ENCODE measurements at regions not wholly inside any gene's neighbourhood (a gene's known extent, or its start where the extent isn't known, plus 50 kb on each side); places are given as distances from the start of the nearest gene placed in this dataset.

GRCh38 chr1:187477103-187477502 lies 648.4 kb downstream of the PLA2G4A start:
- no peak overlapping the region for H3K4ac ChIP-seq (ENCODE audit: low read depth, low read length)
- no peak overlapping the region for H3K9ac ChIP-seq (ENCODE audit: low read length)
- H2BK15ac ChIP-seq (replicated peaks; ENCODE audit: low read depth): no peak overlapping the region
- no peaks in the 10 kb centered on the region for H3K4me1 ChIP-seq (ENCODE audit: control insufficient read depth, low read depth, low read length)
- no peak overlapping the region for H4K8ac ChIP-seq (ENCODE audit: low read depth, low read length)
- H3K79me1 ChIP-seq (ENCODE audit: low read length): no peaks in the 10 kb centered on the region
- WGBS (ENCODE audit: extremely low coverage, insufficient coverage, low lambda C conversion rate): no CpG with 5 or more reads among the region's 2 CpGs
- no peak overlapping the region for H2BK120ac ChIP-seq (ENCODE audit: low read depth, low read length)
- H2AK5ac ChIP-seq (ENCODE audit: low read length): no peak overlapping the region
- H3K27me3 ChIP-seq (ENCODE audit: insufficient read depth, low read length, poor library complexity): no peaks in the 10 kb centered on the region
- no peak overlapping the region for H3K23ac ChIP-seq (ENCODE audit: low read length)
- no peak overlapping the region for H3K56ac ChIP-seq (ENCODE audit: low read length)
- H3K79me2 ChIP-seq (ENCODE audit: control insufficient read depth, insufficient read depth, low read length): no peaks in the 10 kb centered on the region
- H3K18ac ChIP-seq (ENCODE audit: low read length): no peak overlapping the region
- no peak overlapping the region for H4K5ac ChIP-seq (ENCODE audit: low read length)
- H3K4me2 ChIP-seq (ENCODE audit: low read length): no peak overlapping the region
- H3K36me3 ChIP-seq (ENCODE audit: control insufficient read depth, insufficient read depth, low read length): no peaks in the 10 kb centered on the region
- no peak overlapping the region for H2BK5ac ChIP-seq (ENCODE audit: low read length)
- no peak overlapping the region for H3K4me3 ChIP-seq (ENCODE audit: low read length)
- H3K27ac ChIP-seq (ENCODE audit: low read depth, low read length): no peak overlapping the region
- no peak for DNase-seq

DNA sequence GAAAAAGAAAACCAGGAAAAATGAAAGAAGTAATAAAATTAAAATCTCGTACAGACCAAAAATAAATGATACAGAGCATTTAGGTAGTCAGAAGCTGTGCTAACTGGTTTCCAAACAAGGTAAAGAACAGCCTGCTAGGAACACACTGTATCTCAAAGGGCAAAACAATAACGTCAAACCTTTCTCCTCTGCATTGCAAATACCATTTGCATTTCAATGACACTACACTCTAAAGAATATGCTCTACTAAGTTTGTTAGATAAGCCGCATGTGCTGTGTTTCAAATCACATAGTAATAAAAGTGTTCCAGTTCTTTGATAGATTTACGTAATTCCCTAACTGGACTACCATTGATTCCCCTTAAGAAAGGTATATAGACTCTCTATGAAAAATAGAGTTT lies 648.8 kb downstream of the PLA2G4A start:
- Histone ChIP-seq H3K4me2 (ENCODE audit: low read length) (no peak overlapping the region), H3K9ac (ENCODE audit: low read length) (no peak overlapping the region), H3K4me1 (ENCODE audit: control insufficient read depth, low read depth, low read length) (no peaks in the 10 kb centered on the region), H3K36me3 (ENCODE audit: control insufficient read depth, insufficient read depth, low read length) (no peaks in the 10 kb centered on the region), H3K79me2 (ENCODE audit: control insufficient read depth, insufficient read depth, low read length) (no peaks in the 10 kb centered on the region), H3K27ac (ENCODE audit: low read depth, low read length) (no peak overlapping the region), H3K18ac (ENCODE audit: low read length) (no peak overlapping the region), H2BK15ac (replicated peaks; ENCODE audit: low read depth) (no peak overlapping the region), H2BK120ac (ENCODE audit: low read depth, low read length) (no peak overlapping the region), H2AK5ac (ENCODE audit: low read length) (no peak overlapping the region), H4K5ac (ENCODE audit: low read length) (no peak overlapping the region), H3K4ac (ENCODE audit: low read depth, low read length) (no peak overlapping the region), H3K23ac (ENCODE audit: low read length) (no peak overlapping the region), H3K4me3 (ENCODE audit: low read length) (no peak overlapping the region), H3K79me1 (ENCODE audit: low read length) (no peaks in the 10 kb centered on the region), H2BK5ac (ENCODE audit: low read length) (no peak overlapping the region), H4K8ac (ENCODE audit: low read depth, low read length) (no peak overlapping the region), H3K56ac (ENCODE audit: low read length) (no peak overlapping the region), H3K27me3 (ENCODE audit: insufficient read depth, low read length, poor library complexity) (no peaks in the 10 kb centered on the region)
- DNase-seq: no peak
- no CpG with 5 or more reads among the region's 4 CpGs for WGBS (ENCODE audit: extremely low coverage, insufficient coverage, low lambda C conversion rate)

GRCh38 chr1:187481581-187482148 lies 652.9 kb downstream of the PLA2G4A start:
- Histone ChIP-seq H3K4me2 (ENCODE audit: low read length) (no peak overlapping the region), H3K56ac (ENCODE audit: low read length) (no peak overlapping the region), H3K4ac (ENCODE audit: low read depth, low read length) (no peak overlapping the region), H2AK5ac (ENCODE audit: low read length) (no peak overlapping the region), H3K23ac (ENCODE audit: low read length) (no peak overlapping the region), H3K27ac (ENCODE audit: low read depth, low read length) (no peak overlapping the region), H4K5ac (ENCODE audit: low read length) (no peak overlapping the region), H3K4me3 (ENCODE audit: low read length) (no peak overlapping the region), H3K18ac (ENCODE audit: low read length) (no peak overlapping the region), H3K79me2 (ENCODE audit: control insufficient read depth, insufficient read depth, low read length) (no peaks in the 10 kb centered on the region), H2BK5ac (ENCODE audit: low read length) (no peak overlapping the region), H2BK120ac (ENCODE audit: low read depth, low read length) (no peak overlapping the region), H3K27me3 (ENCODE audit: insufficient read depth, low read length, poor library complexity) (no peaks in the 10 kb centered on the region), H4K8ac (ENCODE audit: low read depth, low read length) (no peak overlapping the region), H3K79me1 (ENCODE audit: low read length) (no peaks in the 10 kb centered on the region), H2BK15ac (replicated peaks; ENCODE audit: low read depth) (no peak overlapping the region), H3K9ac (ENCODE audit: low read length) (no peak overlapping the region), H3K36me3 (ENCODE audit: control insufficient read depth, insufficient read depth, low read length) (no peaks in the 10 kb centered on the region), H3K4me1 (ENCODE audit: control insufficient read depth, low read depth, low read length) (no peaks in the 10 kb centered on the region)
- DNase-seq: no peak
- no CpG with 5 or more reads among the region's 10 CpGs for WGBS (ENCODE audit: extremely low coverage, insufficient coverage, low lambda C conversion rate)

DNA sequence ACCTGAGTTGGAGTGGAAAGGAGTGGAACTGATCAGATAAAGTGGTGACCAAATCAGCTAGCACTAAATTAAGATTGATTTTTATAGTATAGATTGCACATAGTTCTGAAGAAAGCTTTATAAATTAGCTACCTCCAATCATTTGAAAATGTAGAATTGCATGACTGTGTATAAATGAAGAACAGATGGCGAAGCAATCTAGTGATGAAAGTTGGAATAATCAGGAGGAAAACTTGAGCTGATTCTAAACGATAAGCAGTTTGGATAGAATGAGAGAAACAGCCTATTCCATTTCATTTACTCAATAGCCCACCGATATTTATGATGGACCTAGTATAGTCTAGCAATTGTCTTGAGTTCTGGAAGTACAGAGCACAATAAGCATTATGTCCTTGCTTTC lies 661.5 kb downstream of the PLA2G4A start:
- H3K79me1 ChIP-seq (ENCODE audit: low read length): no peaks in the 10 kb centered on the region
- H3K18ac ChIP-seq (ENCODE audit: low read length): no peak overlapping the region
- H2BK120ac ChIP-seq (ENCODE audit: low read depth, low read length): no peak overlapping the region
- no peak overlapping the region for H2AK5ac ChIP-seq (ENCODE audit: low read length)
- H3K56ac ChIP-seq (ENCODE audit: low read length): no peak overlapping the region
- H3K36me3 ChIP-seq (ENCODE audit: control insufficient read depth, insufficient read depth, low read length): no peaks in the 10 kb centered on the region
- no peak overlapping the region for H3K27ac ChIP-seq (ENCODE audit: low read depth, low read length)
- H3K23ac ChIP-seq (ENCODE audit: low read length): no peak overlapping the region
- WGBS (ENCODE audit: extremely low coverage, insufficient coverage, low lambda C conversion rate): no CpG with 5 or more reads among the region's 3 CpGs
- no peak overlapping the region for H4K5ac ChIP-seq (ENCODE audit: low read length)
- H3K4ac ChIP-seq (ENCODE audit: low read depth, low read length): no peak overlapping the region
- no peaks in the 10 kb centered on the region for H3K27me3 ChIP-seq (ENCODE audit: insufficient read depth, low read length, poor library complexity)
- no peaks in the 10 kb centered on the region for H3K79me2 ChIP-seq (ENCODE audit: control insufficient read depth, insufficient read depth, low read length)
- H3K4me3 ChIP-seq (ENCODE audit: low read length): no peak overlapping the region
- no peak for DNase-seq
- no peak overlapping the region for H4K8ac ChIP-seq (ENCODE audit: low read depth, low read length)
- H3K9ac ChIP-seq (ENCODE audit: low read length): no peak overlapping the region
- H2BK15ac ChIP-seq (replicated peaks; ENCODE audit: low read depth): no peak overlapping the region
- H2BK5ac ChIP-seq (ENCODE audit: low read length): no peak overlapping the region
- H3K4me2 ChIP-seq (ENCODE audit: low read length): no peak overlapping the region
- no peaks in the 10 kb centered on the region for H3K4me1 ChIP-seq (ENCODE audit: control insufficient read depth, low read depth, low read length)

- Histone ChIP-seq H3K27ac (ENCODE audit: low read depth, low read length) (no peak overlapping the region), H3K18ac (ENCODE audit: low read length) (no peak overlapping the region), H3K9ac (ENCODE audit: low read length) (no peak overlapping the region), H3K23ac (ENCODE audit: low read length) (no peak overlapping the region), H3K79me2 (ENCODE audit: control insufficient read depth, insufficient read depth, low read length) (no peaks in the 10 kb centered on the region), H4K5ac (ENCODE audit: low read length) (no peak overlapping the region), H3K27me3 (ENCODE audit: insufficient read depth, low read length, poor library complexity) (no peaks in the 10 kb centered on the region), H3K4me3 (ENCODE audit: low read length) (no peak overlapping the region), H3K4me2 (ENCODE audit: low read length) (no peak overlapping the region), H2AK5ac (ENCODE audit: low read length) (no peak overlapping the region), H3K4ac (ENCODE audit: low read depth, low read length) (no peak overlapping the region), H2BK5ac (ENCODE audit: low read length) (no peak overlapping the region), H2BK120ac (ENCODE audit: low read depth, low read length) (no peak overlapping the region), H3K79me1 (ENCODE audit: low read length) (no peaks in the 10 kb centered on the region), H4K8ac (ENCODE audit: low read depth, low read length) (no peak overlapping the region), H3K36me3 (ENCODE audit: control insufficient read depth, insufficient read depth, low read length) (no peaks in the 10 kb centered on the region), H3K56ac (ENCODE audit: low read length) (no peak overlapping the region), H3K4me1 (ENCODE audit: control insufficient read depth, low read depth, low read length) (no peaks in the 10 kb centered on the region), H2BK15ac (replicated peaks; ENCODE audit: low read depth) (no peak overlapping the region)
- DNase-seq: no peak
- no CpG with 5 or more reads among the region's 5 CpGs for whole genome bisulfite sequencing (ENCODE audit: extremely low coverage, insufficient coverage, low lambda C conversion rate)
Measured at GRCh38 chr1:187491082-187491720, 662.5 kb downstream of the PLA2G4A start.

DNA sequence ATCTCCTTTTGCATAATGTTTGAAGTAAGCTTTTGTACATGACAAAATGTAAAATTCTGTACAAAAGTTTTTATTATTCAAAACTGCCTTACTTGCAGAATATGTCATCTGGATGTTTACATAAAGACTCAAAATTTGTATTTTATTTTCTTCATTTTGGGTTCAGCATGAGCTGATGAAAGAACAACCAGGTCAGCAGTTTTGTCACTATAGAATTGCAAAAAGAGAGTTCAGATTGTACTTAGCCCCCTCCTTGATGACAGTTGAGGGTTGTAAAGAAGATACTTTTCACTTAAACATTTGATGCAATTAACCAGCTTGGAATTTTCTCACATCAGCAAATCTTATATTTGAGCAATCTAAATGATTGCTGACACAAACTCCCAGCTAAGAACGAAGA lies 669.3 kb downstream of the PLA2G4A start:
- H2BK15ac ChIP-seq (replicated peaks; ENCODE audit: low read depth): no peak overlapping the region
- no peak overlapping the region for H3K4me2 ChIP-seq (ENCODE audit: low read length)
- H2AK5ac ChIP-seq (ENCODE audit: low read length): no peak overlapping the region
- no CpG with 5 or more reads among the region's 1 CpG for WGBS (ENCODE audit: extremely low coverage, insufficient coverage, low lambda C conversion rate)
- H3K9ac ChIP-seq (ENCODE audit: low read length): no peak overlapping the region
- H3K4me3 ChIP-seq (ENCODE audit: low read length): no peak overlapping the region
- H2BK120ac ChIP-seq (ENCODE audit: low read depth, low read length): no peak overlapping the region
- DNase-seq: no peak
- no peaks in the 10 kb centered on the region for H3K27me3 ChIP-seq (ENCODE audit: insufficient read depth, low read length, poor library complexity)
- no peak overlapping the region for H4K5ac ChIP-seq (ENCODE audit: low read length)
- H4K8ac ChIP-seq (ENCODE audit: low read depth, low read length): no peak overlapping the region
- no peaks in the 10 kb centered on the region for H3K79me1 ChIP-seq (ENCODE audit: low read length)
- no peak overlapping the region for H3K23ac ChIP-seq (ENCODE audit: low read length)
- H3K18ac ChIP-seq (ENCODE audit: low read length): no peak overlapping the region
- no peaks in the 10 kb centered on the region for H3K36me3 ChIP-seq (ENCODE audit: control insufficient read depth, insufficient read depth, low read length)
- no peak overlapping the region for H3K56ac ChIP-seq (ENCODE audit: low read length)
- no peaks in the 10 kb centered on the region for H3K4me1 ChIP-seq (ENCODE audit: control insufficient read depth, low read depth, low read length)
- no peaks in the 10 kb centered on the region for H3K79me2 ChIP-seq (ENCODE audit: control insufficient read depth, insufficient read depth, low read length)
- H2BK5ac ChIP-seq (ENCODE audit: low read length): no peak overlapping the region
- H3K4ac ChIP-seq (ENCODE audit: low read depth, low read length): no peak overlapping the region
- H3K27ac ChIP-seq (ENCODE audit: low read depth, low read length): no peak overlapping the region
